GM19023 (cell line): ENCODE measurements at regions not wholly inside any gene's neighbourhood (a gene's known extent, or its start where the extent isn't known, plus 50 kb on each side); places are given as distances from the start of the nearest gene placed in this dataset.

Experiments used
- ATAC-seq: cut with Tn5 transposase; IDR thresholded peaks from one replicate; pipeline ENCODE4 v1.9.1; 2021; ENCODE audit warnings: mild to moderate bottlenecking, moderate library complexity; ENCODE audit not compliant: unreplicated experiment

DNA sequence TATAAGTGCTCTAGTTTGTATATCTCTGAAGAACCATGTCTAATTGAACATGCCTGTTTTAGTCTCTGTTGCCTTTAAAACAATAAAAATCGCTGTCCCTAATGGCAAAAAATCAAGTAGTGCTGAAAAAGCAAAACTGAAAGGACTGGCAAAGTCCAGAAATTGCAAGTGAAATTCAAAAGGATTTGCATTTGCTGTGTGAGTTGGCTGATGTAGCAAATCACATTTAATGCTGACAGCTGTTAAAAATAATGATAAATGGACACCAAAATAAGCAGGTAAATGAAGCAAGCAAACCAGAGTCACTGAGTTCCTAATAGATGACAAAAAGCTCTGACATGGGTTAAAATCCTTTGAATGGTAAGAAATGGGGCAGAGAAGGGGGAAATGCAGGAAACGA is 874.1 kb downstream of the GRM8 start:
- ATAC-seq, result peak; percentile 55

DNA sequence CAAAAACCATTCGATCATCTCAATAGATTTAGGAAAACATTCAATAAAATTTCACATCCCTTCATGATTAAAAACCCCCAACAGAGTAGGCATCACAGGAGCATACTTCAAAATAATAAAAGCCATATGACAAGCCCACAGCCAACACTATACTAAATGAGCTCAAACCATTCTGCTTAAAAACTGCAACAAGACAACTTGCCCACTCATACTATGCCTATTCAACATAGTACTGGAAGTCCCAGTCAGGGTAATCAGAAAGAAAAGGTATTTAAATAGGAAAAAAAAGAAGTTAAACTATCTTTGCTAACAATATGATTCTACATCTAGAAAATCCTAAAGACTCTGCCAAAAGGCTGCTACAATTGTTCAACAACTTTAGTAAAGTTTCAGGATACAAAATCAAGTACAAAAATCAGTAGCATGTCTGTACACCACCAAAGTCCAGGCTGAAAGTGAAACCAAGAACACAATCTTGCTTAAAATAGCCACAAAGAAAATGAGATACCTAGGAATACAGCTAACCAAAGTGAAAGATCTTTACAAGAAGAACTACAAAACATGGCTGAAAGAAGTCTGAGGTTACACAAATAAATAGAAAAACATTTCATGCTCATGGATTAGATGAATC is 882.6 kb downstream of the GRM8 start:
- no peak for ATAC-seq

DNA sequence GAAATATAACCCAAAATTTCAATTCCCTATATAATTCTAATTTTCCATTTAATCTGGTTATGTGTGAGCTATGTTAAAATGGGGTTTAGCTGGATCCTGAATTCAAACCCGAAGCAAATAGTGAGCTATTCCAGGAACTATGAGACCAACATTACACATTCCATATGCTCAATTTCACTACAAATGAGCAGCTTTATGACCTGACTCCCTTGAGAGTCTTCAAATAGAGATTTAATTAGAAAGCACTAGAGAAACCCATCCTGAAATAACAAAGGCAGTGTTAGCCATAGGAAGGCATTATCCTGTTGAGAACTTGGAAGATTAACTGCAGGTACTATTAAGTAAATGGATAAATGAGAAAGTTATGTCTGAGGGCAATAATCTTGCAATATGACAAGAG is 890.0 kb downstream of the GRM8 start:
- ATAC-seq, result no peak

DNA sequence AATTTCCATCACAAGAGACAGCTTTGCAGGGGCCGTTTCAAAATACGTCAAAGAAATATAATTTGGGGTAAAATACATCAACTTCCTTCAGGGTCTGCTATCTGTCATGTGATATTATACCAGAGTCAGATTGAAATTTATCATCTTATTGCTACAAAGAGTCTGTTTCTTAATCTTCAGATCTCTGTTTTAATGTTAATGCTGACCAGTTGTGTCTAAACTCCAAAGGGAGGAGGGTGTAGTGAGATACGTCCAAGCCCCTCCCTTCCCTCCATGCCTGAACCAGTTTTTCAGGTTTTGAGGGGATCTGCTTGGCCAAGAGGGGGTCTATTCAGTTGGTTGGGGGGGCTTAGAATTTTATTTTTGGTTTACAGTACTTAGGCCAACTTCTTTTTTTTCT is 891.6 kb downstream of the GRM8 start:
- ATAC-seq, result no peak

DNA sequence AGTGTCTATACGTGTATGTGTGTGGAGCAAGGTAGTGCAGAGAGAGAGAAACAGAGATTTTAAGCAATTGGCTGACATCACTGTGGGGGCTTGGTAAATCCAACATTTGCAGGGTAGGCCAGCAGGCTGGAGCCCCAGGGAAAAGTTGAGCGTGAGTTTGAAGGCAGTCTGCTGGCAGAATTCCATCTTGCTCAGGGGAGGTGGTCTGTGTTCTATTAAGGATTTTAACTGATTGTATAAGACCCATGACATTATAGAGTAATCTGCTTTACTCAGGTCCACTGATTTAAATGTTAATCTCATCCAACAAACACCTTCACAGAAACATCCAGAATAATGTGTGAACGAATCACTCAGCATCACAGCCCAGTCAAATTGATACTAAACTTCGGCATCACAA is 912.9 kb downstream of the GRM8 start:
- ATAC-seq, result no peak

DNA sequence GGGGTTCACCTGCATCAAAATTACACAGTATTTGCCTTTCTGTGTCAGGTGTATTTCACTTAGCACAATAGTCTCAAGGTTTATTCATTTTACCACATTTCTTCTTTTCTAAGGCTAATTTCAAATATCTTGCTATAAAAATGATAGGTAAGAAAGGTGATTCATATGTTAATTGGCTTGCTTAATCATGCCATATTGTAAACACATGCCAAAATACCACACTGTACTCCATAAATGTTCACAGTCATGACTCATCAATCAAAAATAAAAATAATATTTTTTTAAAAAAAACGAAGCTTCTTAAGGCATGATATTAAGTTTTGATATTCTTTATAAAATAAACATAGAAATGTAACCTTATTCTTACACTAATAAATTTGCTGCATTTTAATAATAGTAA is 947.1 kb downstream of the GRM8 start:
- no peak for ATAC-seq

DNA sequence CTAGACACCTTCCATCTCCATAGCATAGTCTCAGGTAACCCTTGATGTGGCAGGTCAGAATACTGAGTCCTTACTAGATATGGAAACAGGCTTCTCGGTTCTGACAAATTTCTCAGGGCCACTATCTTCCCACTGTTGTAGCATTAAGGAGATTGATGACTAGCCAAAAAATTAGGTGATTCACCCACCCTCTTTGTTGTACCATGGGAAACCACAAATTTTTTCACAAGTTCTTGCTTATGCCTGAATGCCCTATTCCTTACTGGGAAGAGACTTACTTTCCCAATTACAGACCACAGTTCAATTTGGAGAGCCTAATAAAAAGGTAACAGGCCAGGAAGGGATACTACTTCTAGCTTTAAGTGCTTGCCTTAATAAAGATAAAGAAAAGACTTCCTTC is 948.8 kb downstream of the GRM8 start:
- ATAC-seq, result no peak

DNA sequence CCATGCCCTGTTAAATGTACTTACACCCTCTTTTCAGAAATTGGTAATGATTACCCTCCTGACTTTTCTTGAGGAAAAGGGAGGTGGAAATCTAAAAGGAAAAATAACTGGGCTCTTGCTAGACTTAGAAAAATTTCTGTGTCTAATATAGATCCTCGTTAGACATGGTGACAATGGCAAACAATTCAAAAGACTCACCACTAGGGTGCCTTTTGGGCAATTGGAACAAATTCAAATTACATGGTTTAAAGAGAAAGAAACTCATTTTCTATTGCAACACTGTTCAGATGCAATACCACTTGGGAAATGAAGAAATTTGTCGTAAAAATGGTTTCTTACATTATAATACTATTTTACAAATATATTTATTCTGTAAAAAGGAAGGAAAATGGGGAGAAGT is 950.1 kb downstream of the GRM8 start:
- ATAC-seq, result no peak

DNA sequence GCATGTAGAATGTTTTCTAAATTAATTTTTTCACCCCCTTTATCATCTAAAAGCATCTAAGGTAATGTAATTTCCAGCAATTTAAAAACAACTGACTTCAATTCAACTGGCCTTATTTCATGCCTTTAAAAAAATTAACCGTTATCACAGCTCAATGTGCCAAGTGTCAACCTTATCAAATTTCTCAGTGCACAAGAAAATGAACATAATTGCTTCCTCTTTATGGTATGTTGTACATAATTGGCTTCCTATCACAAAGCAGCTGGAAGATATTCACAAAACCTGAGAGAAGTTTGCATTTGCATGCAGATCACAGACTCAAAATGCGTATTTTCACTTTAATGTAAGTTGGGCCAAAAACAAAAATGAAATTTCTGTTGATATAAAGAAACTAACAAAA is 966.4 kb downstream of the GRM8 start:
- no peak for ATAC-seq

DNA sequence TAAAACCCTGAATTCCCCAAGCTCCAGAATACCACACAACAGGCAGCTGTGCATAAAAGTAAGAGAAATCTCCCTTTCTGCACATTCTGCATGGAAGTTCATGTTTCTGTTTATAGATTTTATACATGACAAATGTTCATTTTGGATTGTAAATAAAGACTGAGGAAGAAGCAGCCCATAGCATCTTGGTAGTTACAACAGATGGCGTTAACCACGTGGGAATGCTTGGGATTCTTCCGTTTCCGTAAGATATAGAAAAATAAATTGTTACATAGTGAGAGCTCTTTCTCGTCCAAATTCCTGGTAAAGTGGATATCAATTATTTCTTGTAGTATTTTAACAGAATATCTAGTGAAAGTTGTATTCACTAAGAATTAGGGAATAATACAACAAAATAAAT is 1016.5 kb downstream of the GRM8 start:
- ATAC-seq, result no peak

DNA sequence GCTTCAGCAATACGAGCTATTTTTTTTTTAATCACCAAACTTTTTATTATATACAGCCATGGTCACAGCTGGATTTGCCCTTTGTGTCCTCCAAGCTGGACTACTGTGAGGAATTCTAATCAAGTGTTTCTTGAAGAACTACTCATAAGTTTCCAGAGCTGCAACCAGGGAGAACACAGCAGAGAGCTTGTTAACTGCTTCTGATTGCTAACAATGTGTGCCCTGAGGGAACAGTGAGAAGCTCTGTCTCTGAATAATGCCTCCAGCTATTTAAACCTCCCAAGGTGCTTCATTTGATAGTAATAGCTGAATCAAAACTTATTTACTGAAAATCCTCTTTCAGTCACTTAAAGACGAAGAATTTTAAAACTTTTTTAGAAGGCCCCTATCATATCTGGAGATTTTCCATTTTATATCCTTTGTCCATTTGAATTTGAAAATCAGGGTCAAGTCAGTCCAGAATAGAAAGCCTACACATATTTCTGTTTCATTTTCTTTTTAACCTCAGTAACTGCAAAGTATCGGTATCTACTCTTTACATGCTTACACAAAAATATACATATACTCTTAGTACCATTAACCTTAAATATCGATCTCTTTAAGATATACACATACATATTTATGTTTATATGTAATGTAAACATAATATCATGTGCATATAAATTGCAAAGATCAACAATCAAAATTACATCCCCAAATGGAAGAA is 1024.2 kb downstream of the GRM8 start:
- ATAC-seq, result no peak

DNA sequence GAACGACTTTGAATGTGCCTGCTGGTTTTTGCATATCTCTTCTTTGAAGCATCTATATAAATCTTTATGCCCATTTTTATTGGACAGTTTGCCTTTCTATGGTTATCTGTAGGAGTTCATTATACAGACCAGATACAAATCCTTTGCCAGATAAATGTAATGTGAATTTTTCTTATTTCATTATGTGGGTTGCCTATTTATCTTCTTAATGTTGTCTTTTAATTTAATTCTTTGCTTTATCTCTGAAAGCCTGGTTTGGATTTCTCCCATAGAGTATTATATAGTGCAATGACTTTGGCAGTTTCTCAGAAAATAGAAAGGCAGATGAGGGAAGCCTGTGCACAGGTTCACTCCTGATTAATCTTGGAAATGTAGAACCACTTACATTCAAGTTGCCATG is 1025.1 kb downstream of the GRM8 start:
- ATAC-seq, result no peak

DNA sequence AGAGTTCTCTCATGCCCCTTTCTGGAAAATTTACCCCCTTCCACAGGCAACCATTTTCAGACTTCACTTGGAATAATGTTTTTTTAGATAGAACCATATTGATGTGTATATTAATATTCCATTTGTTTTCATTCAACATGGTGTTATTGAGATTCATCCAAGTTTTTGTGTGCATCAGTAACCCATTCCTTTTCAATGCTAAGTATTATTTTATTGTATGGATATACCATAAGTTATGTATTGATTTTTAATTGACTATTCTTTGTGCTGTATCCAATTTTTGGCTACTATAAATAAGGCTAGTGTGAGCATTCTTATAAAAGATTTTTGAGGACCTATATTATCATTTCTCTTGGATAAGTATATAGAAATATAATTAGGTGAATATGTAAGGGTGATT is 1025.7 kb downstream of the GRM8 start:
- ATAC-seq, result no peak

DNA sequence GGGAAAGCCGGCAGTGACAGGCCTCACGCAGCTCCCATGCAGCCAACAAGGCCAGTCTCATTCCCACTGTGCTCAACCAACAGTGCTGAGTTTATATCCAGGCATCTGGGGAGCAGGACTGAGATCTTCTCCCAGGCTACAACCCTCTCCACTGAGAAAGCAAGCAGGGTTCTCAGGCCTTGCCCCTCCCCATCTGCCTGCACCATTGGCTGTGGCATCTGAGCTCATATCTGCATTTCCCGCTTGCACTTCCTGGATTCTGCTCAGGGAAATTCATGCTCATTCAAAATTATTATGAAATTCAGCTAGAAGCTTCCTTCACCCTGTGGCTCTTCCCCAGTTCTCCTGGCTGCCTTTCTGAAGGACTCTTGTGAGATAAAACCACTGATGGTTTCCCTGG is 1029.0 kb downstream of the GRM8 start:
- ATAC-seq, result no peak

DNA sequence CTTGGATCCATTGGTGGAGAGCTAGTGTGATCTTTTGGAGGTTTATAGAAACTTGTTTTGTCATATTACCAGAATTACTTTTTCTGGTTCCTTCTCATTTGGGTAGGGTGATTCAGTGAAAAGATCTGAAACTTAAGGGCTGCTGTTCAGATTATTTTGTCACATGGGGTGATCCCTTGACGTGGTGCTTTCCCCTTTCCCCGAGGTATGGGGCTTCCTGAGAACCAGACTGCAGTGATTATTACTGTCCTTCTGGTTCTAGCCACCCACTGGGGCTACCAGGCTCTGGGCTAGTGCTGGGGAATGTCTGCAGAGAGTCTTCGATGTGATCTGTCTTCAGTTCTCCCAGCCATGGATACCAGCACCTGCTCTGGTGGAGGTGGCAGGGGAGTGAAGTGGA is 1030.0 kb downstream of the GRM8 start:
- ATAC-seq, result no peak

DNA sequence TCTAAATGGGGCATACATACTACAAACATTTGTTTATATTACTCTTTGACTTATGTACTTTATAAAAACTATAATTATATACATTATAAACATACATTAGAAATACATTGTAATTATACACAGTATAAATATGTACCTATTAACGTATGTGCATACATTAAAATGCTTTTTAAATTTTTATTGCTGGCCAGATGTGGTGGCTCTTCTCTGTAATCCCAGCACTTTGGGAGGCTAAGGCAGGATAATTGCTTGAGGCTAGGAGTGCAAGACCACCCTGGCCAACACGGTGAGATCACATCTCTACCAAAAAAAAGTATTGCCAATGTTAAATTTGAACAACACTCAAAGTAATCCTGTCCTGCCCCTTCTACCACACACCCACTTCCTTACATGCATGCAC is 1037.0 kb downstream of the GRM8 start:
- ATAC-seq, result no peak

DNA sequence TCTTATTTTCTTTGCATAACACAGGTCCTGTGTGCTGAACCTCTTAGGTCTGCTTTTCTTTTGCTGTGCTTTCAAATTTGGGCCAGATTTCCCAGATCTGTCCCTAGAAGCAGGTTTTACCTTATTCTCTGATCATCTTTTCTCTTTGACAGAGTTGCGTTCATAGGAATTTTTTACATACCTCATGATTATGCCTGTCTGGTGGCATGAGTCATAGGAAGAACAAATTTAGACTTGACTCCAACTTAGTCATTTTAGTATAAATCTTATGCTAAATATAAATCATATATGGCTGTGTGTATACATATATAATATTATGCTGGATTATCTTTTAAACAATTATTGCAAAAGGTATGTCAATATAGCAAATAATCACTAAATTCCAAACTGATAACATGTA is 1038.9 kb downstream of the GRM8 start:
- ATAC-seq, result no peak

DNA sequence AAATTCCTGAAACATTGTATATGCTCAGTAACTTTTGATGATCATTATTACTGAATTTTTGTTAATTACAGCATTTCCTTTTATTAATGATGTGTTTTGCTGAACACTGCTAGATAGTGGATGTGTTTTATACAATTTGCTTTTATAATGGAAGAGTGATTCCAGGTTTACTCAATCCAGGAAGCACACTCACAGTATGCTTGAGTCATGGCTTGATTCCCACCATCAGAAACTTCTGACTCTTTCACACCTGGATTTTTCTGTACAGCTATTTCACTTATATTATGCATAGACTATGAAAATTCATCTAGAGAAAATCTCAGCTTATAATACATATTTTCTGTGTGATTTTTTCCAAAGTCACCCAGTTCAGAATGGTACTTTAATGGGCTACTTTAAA is 1040.9 kb downstream of the GRM8 start:
- ATAC-seq, result no peak

DNA sequence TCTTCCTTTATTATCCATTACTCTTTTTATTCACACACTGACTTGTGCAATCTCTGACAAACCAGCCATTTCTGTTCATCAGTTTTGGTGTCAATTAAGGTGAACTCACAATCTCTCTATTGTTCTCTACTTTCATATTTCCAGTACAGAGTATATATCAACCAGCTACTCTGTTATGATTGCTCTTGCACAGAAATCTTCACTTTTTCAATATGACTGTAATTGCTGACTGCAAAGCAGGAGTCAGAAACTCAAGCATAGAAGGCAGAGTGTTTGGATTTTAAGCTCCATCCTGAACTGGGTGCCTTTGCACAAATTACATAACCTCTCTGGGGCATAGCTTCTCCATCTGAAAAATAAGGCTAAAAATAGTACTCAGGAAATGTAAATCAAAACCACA is 1042.0 kb downstream of the GRM8 start:
- peak; percentile 54 for ATAC-seq

DNA sequence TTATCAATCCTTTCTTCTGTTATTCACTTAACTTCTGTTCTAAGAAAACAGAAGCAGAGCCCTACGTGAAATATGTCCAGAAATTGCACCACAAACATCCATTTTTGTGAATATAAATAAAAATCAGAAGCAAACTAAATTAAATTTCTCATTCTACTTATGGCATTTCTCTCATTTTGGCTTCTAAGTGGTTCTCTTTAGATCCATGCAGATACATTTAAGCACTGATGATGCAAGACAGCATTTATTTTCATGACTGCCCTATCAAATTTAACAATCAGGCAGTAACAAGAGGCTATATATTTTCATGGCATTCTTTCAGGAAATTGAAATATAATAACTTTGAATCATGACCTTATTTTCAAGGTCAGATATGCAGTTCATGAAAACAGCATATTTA is 1049.6 kb downstream of the GRM8 start:
- no peak for ATAC-seq

DNA sequence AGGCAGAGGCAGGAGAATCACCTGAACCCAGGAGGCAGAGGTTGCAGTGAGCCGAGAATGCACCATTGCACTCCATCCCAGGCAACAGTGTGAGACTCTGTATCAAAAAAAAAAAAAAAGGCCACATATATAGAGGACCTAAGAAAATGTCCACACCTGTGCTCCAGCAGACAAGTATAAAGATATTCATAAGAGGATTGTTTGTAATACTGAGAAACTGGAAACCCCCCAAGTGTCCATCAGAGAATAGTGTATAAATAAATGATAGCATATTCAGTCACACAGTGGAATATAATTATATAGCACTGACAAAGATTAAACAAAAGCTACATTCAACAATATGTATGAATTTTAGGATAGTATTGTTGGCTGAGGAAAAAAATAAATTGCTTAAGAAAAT is 1050.6 kb downstream of the GRM8 start:
- ATAC-seq, result no peak

DNA sequence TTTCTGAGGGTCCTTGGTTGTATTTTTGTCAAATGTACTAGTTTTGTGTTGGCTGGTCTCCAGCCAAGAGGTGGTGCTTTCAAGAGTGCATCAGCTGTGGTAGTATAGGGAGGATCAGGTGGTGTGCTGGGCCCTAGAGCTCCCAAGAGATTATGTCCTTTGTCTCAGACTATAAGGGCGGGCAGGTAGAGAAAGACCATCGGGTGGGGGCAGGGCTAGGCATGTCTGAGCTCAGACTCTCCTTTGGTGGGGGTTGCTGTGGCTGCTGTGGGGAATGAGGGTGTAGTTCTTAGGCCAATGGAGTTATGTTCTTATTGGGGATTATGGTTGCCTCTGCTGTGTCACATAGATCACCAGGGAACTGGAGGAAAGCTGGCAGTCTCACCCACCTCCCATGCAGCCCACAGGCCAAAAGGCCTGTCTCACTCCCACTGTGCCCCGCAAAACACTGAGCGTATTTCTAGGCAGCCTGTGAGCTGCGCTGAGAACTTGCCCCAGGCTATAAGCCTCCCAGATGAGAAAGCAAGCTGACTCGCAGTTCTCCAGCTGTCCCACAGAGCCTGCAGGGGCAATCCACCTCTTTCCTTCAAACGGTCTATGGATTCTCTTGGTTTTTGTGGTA is 1066.7 kb downstream of the GRM8 start:
- no peak for ATAC-seq

DNA sequence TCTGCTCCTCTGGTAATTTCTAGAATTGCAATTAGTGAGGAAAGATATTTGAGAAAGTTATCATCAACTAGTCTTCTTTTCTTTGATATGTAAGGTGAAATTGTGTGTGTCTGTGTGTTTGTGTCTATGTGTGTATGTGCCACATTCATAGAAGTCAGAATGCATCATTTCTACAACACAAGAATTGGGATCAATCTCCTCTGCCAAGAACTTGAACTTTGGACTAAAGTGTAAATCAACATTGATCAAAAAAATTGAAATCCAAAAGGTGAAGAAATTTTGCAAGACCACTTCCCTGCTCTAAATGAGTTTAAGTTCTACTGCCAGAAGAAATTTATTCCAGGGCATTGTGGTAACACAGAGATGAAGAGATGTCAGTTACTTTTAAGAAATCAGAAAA is 1072.8 kb downstream of the GRM8 start:
- no peak for ATAC-seq
